Mesenchymal stem cell (in vitro differentiated cells and primary cell): ENCODE measurements at regions not wholly inside any gene's neighbourhood (a gene's known extent, or its start where the extent isn't known, plus 50 kb on each side); places are given as distances from the start of the nearest gene placed in this dataset.
A peak's percentile ranks its signal among the peaks of the same experiment; 100 is the strongest.

Experiments used
- DNase-seq: peaks from one replicate; pipeline ENCODE4 v3.0.0-alpha.2; 2013
- H2AFZ ChIP-seq: one replicate; pipeline ENCODE4 v1.6.1; 2013; ENCODE audit warnings: low read depth, mild to moderate bottlenecking, control low read depth, inconsistent platforms, low read length, moderate library complexity
- H2AK5ac ChIP-seq: 2 replicates; pipeline ENCODE4 v1.6.1; 2013; ENCODE audit warnings: low read length, moderate library complexity, mild to moderate bottlenecking, inconsistent platforms; ENCODE audit not compliant: severe bottlenecking
- H2BK120ac ChIP-seq: one replicate; pipeline ENCODE4 v1.6.1; 2013; ENCODE audit warnings: low read depth, mild to moderate bottlenecking, inconsistent platforms, low read length, moderate library complexity
- H2BK12ac ChIP-seq, 2 experiments: one replicate each; pipeline ENCODE4 v1.6.1; 2013; ENCODE audit warnings: inconsistent platforms in 2 of 2, low read length in 2 of 2, mild to moderate bottlenecking in 2 of 2, moderate library complexity in 2 of 2, control low read depth in 1 of 2
- H2BK15ac ChIP-seq: one replicate; pipeline ENCODE4 v1.6.1; 2013; ENCODE audit warnings: mild to moderate bottlenecking, low read depth, inconsistent platforms; ENCODE audit not compliant: poor library complexity, severe bottlenecking
- H2BK5ac ChIP-seq: 2 replicates; pipeline ENCODE4 v1.6.1; 2013; ENCODE audit warnings: low read depth, mild to moderate bottlenecking, low read length, control low read depth, inconsistent platforms; ENCODE audit not compliant: poor library complexity, severe bottlenecking
- H3K14ac ChIP-seq, 2 experiments: one replicate each; pipeline ENCODE4 v1.6.1; 2013; ENCODE audit warnings: inconsistent platforms in 2 of 2, low read length in 2 of 2, control low read depth in 1 of 2, mild to moderate bottlenecking in 1 of 2, moderate library complexity in 1 of 2
- H3K18ac ChIP-seq, 2 experiments: one replicate each; pipeline ENCODE4 v1.6.1; 2013; ENCODE audit warnings: inconsistent platforms in 2 of 2, low read length in 2 of 2, control low read depth in 1 of 2, low read depth in 1 of 2, mild to moderate bottlenecking in 1 of 2
- H3K23ac ChIP-seq, 2 experiments: one replicate each; pipeline ENCODE4 v1.6.1; 2013; ENCODE audit warnings: inconsistent platforms in 2 of 2, low read length in 2 of 2, mild to moderate bottlenecking in 2 of 2, moderate library complexity in 2 of 2, control low read depth in 1 of 2
- H3K27ac ChIP-seq: 2 replicates; pipeline ENCODE4 v1.5.1; 2013; ENCODE audit warnings: mild to moderate bottlenecking, moderate library complexity, low read length, control low read depth, inconsistent platforms; ENCODE audit not compliant: poor library complexity, severe bottlenecking
- H3K27me3 ChIP-seq, 2 experiments: 2 replicates each; pipeline versions ENCODE4 v1.6.1 to v1.7.0; 2013; ENCODE audit warnings: low read length in 2 of 2, mild to moderate bottlenecking in 2 of 2, moderate library complexity in 2 of 2, control low read depth in 1 of 2, inconsistent platforms in 1 of 2; ENCODE audit not compliant: control insufficient read depth in 1 of 2, insufficient read depth in 1 of 2
- H3K36me3 ChIP-seq, 2 experiments: 2 replicates each; pipeline versions ENCODE4 v1.6.1 to v1.7.0; 2013; ENCODE audit warnings: low read length in 2 of 2, control low read depth in 1 of 2, inconsistent platforms in 1 of 2, low read depth in 1 of 2, mild to moderate bottlenecking in 1 of 2; ENCODE audit not compliant: insufficient read depth in 2 of 2, control insufficient read depth in 1 of 2
- H3K4ac ChIP-seq, 2 experiments: one replicate each; pipeline ENCODE4 v1.6.1; 2013; ENCODE audit warnings: inconsistent platforms in 2 of 2, low read length in 2 of 2, mild to moderate bottlenecking in 2 of 2, moderate library complexity in 2 of 2, control low read depth in 1 of 2, low read depth in 1 of 2
- H3K4me1 ChIP-seq: 2 replicates; pipeline ENCODE4 v1.6.1; 2013; ENCODE audit warnings: low read depth, low read length, control low read depth; ENCODE audit not compliant: control insufficient read depth, insufficient read depth
- H3K4me2 ChIP-seq: 2 replicates; pipeline ENCODE4 v1.6.1; 2013; ENCODE audit warnings: low read length, mild to moderate bottlenecking, inconsistent platforms; ENCODE audit not compliant: poor library complexity, severe bottlenecking
- H3K4me3 ChIP-seq, 2 experiments: 2 replicates each; pipeline versions ENCODE4 v1.5.1 to v1.7.0; 2013; ENCODE audit warnings: low read length in 2 of 2, mild to moderate bottlenecking in 2 of 2, control low read depth in 1 of 2, low read depth in 1 of 2; ENCODE audit not compliant: insufficient read depth in 1 of 2
- H3K79me1 ChIP-seq: replicated peaks from 2 replicates; pipeline ENCODE4 v1.6.1; 2013; ENCODE audit warnings: mild to moderate bottlenecking, control low read depth, low read length, inconsistent platforms; ENCODE audit not compliant: poor library complexity, severe bottlenecking
- H3K9ac ChIP-seq: 2 replicates; pipeline ENCODE4 v1.7.0; 2013; ENCODE audit warnings: mild to moderate bottlenecking, low read length, moderate library complexity
- H3K9me3 ChIP-seq: 2 replicates; pipeline ENCODE4 v1.7.0; 2013; ENCODE audit warnings: mild to moderate bottlenecking, low read length; ENCODE audit not compliant: control insufficient read depth
- H4K8ac ChIP-seq: one replicate; pipeline ENCODE4 v1.6.1; 2013; ENCODE audit warnings: inconsistent platforms, mild to moderate bottlenecking, low read length, moderate library complexity
- H4K91ac ChIP-seq: one replicate; pipeline ENCODE4 v1.6.1; 2013; ENCODE audit warnings: mild to moderate bottlenecking, low read length, inconsistent platforms
- WGBS: methylation state at CpG from one replicate; pipeline ENCODE4 v1.1.7; 2013; ENCODE audit warnings: mixed read lengths; 5-methylcytosine and 5-hydroxymethylcytosine counted together

DNA sequence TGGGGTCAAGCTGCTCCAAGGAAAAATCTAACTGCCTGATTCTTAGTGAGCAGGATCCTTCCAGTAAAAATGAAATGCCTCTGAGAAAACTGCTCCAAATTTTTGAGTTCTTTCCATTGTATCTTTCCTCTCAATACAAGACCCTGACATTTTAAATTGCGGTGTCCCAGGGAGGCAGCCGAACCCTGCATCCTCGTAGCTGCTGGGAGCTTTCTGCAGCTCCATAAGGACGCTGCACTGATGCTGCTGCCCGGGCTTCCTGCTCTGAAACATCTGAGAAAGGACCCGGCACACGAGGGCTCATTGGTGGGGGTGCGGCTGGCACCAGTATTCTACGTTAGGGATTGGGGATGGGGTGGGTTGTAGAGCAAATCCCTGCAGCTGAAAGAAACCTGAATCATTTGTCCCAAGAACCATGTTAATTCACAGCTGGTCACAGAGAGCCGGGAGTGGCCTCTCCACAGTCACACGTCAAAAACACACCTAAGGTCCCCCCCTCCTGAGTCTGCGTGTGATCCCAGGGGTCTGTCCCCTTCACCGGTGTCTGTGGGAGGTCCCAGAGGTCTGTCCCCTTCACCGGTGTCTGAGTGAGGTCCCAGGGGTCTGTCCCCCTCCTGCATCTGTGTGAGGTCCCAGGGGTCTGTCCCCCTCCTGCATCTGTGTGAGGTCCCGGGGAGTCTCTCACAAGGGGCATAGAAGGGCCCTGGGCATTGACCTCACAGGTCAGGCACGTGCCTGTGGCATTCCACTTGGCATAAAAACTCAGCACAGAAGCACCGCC, 63.4 kb upstream of the ZNF354B start:
- H3K9ac ChIP-seq = no peak overlapping the region
- WGBS = 70% methylated on average over 17 of the region's 17 CpGs

DNA sequence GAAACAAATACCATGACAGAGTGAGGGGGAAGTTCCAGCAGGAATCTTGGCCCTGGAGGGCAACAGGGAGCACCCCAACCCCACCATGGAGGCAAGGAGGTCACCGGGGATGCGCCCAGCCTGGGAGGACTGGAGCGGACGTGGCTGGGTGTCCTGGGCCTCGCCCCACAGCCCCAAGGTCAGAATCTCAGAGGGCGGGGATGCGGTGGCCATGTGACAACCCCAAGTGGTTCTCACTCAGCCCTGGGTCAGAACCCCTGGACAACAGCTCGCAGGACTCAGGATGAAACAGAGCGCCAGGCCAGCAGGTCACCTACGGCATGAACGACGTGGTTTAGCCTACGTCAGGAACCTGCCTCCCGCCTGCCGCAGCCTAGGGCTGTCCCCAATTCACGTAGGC, 64.0 kb upstream of the ZNF354A start:
- no peak overlapping the region for H3K23ac ChIP-seq
- H2AFZ ChIP-seq = no peak overlapping the region
- H3K4ac ChIP-seq = no peak overlapping the region
- no peak overlapping the region for H2BK5ac ChIP-seq
- H3K27ac ChIP-seq = no peak overlapping the region
- no peak overlapping the region for H3K4me3 ChIP-seq
- no peak overlapping the region for H3K14ac ChIP-seq
- H2AK5ac ChIP-seq = no peak overlapping the region
- no peak overlapping the region for H3K9ac ChIP-seq
- H4K8ac ChIP-seq = no peak overlapping the region
- H3K4me2 ChIP-seq = no peak overlapping the region
- no peak overlapping the region for H2BK12ac ChIP-seq
- no peak for DNase-seq
- no peaks in the 10 kb centered on the region for H3K27me3 ChIP-seq
- no peak overlapping the region for H4K91ac ChIP-seq
- 92% methylated on average over 16 of the region's 16 CpGs for WGBS
- H2BK15ac ChIP-seq = no peak overlapping the region
- no peaks in the 10 kb centered on the region for H3K9me3 ChIP-seq
- H3K79me1 ChIP-seq = no peaks in the 10 kb centered on the region
- H3K18ac ChIP-seq = no peak overlapping the region
- no peak overlapping the region for H2BK120ac ChIP-seq
- H3K4me1 ChIP-seq = peaks cover 5% of the 10 kb centered on the region
- no peaks in the 10 kb centered on the region for H3K36me3 ChIP-seq

More for the DNA sequence above, 63.4 kb upstream of the ZNF354B start:
- no peak overlapping the region for H3K14ac ChIP-seq
- H4K8ac ChIP-seq = no peak overlapping the region
- no peak overlapping the region for H2BK5ac ChIP-seq
- no peak overlapping the region for H2AFZ ChIP-seq
- no peak for DNase-seq
- no peak overlapping the region for H3K23ac ChIP-seq
- no peak overlapping the region for H2BK120ac ChIP-seq
- H3K79me1 ChIP-seq = no peaks in the 10 kb centered on the region
- no peak overlapping the region for H2BK12ac ChIP-seq
- H3K36me3 ChIP-seq = no peaks in the 10 kb centered on the region
- H3K4me2 ChIP-seq = no peak overlapping the region
- H4K91ac ChIP-seq = no peak overlapping the region
- H3K4me3 ChIP-seq = no peak overlapping the region
- H3K27ac ChIP-seq = no peak overlapping the region
- H2BK15ac ChIP-seq = no peak overlapping the region
- no peak overlapping the region for H3K18ac ChIP-seq
- H3K4ac ChIP-seq = no peak overlapping the region
- H3K4me1 ChIP-seq = peaks cover 2% of the 10 kb centered on the region
- no peak overlapping the region for H2AK5ac ChIP-seq
- H3K27me3 ChIP-seq = no peaks in the 10 kb centered on the region
- H3K9me3 ChIP-seq = peaks cover 2% of the 10 kb centered on the region

DNA sequence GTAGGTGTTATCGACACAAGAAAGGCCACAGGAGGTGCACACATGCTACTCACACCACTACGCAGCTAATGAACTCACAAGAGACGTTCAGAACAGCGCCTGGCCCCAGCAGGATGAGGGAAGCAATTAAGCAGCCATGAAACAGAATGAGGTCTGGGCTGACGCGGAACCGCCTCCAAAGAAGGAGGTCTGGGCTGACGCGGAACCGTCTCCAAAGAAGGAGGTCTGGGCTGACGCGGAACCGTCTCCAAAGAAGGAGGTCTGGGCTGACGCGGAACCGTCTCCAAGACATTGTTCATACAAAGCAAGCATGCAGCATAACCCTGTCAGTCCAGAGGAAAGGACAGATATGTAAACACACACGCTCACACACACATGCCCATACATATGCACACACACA, 63.2 kb upstream of the ZNF354A start:
- H3K4me2 ChIP-seq = no peak overlapping the region
- H3K27ac ChIP-seq = no peak overlapping the region
- H3K4ac ChIP-seq = no peak overlapping the region
- H3K4me3 ChIP-seq = no peak overlapping the region
- no peak overlapping the region for H3K14ac ChIP-seq
- no peak overlapping the region for H3K18ac ChIP-seq
- no peaks in the 10 kb centered on the region for H3K36me3 ChIP-seq
- no peak overlapping the region for H2AK5ac ChIP-seq
- 94% methylated on average over 17 of the region's 17 CpGs for WGBS
- DNase-seq = no peak
- no peak overlapping the region for H2AFZ ChIP-seq
- no peak overlapping the region for H2BK5ac ChIP-seq
- peak overlapping the region; percentile 35 for H4K91ac ChIP-seq
- H3K9ac ChIP-seq = no peak overlapping the region
- no peak overlapping the region for H2BK12ac ChIP-seq
- no peaks in the 10 kb centered on the region for H3K9me3 ChIP-seq
- no peak overlapping the region for H3K23ac ChIP-seq
- H2BK15ac ChIP-seq = no peak overlapping the region
- peaks cover 5% of the 10 kb centered on the region for H3K4me1 ChIP-seq
- H3K27me3 ChIP-seq = no peaks in the 10 kb centered on the region
- H3K79me1 ChIP-seq = no peaks in the 10 kb centered on the region
- no peak overlapping the region for H4K8ac ChIP-seq
- no peak overlapping the region for H2BK120ac ChIP-seq

DNA sequence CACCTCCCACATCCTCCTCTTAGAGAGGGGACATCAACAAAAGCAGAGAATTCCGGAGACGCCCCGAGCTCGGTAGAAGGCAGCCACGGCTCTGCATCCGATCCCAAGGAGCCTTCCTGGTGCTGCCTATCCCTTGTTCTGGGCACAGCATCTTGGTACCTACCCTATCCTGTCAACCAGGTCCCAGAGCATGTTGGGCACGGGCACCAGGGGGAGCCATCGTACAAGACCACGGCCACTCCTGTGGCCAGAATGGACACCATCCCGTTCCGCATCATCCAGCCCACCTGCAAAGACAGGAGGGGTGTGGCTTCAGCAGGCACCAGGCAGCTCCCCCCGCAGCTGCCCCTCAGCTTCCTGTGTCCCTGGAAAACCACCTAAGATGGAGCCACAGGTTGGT, 62.7 kb upstream of the ZNF354A start:
- Histone ChIP-seq H3K27ac (no peak overlapping the region), H3K18ac (no peak overlapping the region), H3K79me1 (no peaks in the 10 kb centered on the region), H3K4me2 (no peak overlapping the region), H3K14ac (no peak overlapping the region), H4K8ac (no peak overlapping the region), H3K4me3 (no peak overlapping the region), H2BK120ac (no peak overlapping the region), H2BK15ac (no peak overlapping the region), H4K91ac (no peak overlapping the region), H3K9me3 (no peaks in the 10 kb centered on the region), H3K27me3 (no peaks in the 10 kb centered on the region), H3K9ac (no peak overlapping the region), H2AFZ (no peak overlapping the region), H3K36me3 (no peaks in the 10 kb centered on the region), H3K4ac (no peak overlapping the region), H2AK5ac (no peak overlapping the region), H3K23ac (no peak overlapping the region), H3K4me1 (peaks cover 5% of the 10 kb centered on the region), H2BK5ac (no peak overlapping the region), H2BK12ac (no peak overlapping the region)
- whole genome bisulfite sequencing = 89% methylated on average over 12 of the region's 12 CpGs
- DNase-seq = no peak
